Suppressor macrophage (primary cell): ENCODE measurements at regions not wholly inside any gene's neighbourhood (a gene's known extent, or its start where the extent isn't known, plus 50 kb on each side); places are given as distances from the start of the nearest gene placed in this dataset.

Experiments used
- DNase-seq, 4 experiments: peaks; one replicate each; pipeline ENCODE4 v3.0.0-alpha.2; 2020 to 2022

DNA sequence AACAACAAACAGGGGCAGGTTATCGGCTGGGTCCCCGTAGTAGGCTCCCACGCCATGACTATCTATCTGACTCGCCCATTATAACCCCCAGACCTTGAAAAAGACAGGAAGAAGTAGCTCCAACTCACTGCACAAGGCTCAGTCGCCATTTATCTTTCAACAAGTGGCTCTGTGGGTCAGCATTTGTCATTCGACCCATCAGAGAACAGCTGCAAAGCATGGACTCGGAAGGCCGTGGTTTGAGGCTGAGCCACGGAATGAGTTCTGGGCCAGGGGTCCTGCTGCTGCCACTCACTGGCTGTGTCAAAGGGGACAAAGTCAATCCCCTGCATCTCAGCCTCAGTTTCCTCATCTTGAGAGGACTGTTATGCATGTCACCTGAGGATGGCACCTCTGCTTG, 131.0 kb downstream of the DMRTA2 start:
- DNase-seq = no peak

DNA sequence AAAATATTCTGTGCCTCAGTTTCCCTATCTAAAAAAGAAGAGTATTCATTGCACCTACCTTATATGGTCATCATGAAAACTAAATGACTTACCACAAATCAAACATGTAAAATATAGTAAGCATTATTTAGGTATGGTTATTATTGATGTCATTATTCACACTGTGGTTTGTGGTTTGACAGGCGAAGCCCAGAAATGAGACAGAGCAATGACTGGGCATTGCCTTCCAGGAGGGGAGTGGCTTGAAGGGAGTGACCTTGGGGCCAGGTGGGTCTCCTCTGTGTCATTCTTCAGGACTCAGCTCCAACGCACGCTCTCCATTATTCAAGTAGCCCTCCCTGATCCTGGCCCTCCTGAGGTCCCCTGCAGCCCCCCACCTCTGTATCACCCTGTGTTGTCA, 133.7 kb downstream of the DMRTA2 start:
- DNase-seq = no peak

DNA sequence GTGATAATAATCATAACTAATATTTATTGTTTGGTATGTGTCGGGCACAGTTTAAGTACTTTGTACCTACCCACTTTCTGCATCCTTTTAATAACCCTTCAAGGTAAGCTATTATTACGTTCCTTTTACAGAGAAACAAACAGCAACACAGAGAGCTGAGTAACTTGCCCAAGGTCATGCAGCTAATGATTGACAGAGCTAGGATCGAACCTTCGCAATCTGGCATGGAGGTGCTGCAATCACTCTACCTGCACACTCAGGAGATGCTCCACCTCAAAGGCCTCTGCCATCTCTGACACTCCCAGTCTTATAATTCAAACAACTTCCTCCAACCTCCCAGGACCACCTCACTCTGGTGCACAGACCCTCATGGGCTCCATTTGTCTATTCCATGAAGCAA, 137.2 kb downstream of the DMRTA2 start:
- DNase-seq = no peak

DNA sequence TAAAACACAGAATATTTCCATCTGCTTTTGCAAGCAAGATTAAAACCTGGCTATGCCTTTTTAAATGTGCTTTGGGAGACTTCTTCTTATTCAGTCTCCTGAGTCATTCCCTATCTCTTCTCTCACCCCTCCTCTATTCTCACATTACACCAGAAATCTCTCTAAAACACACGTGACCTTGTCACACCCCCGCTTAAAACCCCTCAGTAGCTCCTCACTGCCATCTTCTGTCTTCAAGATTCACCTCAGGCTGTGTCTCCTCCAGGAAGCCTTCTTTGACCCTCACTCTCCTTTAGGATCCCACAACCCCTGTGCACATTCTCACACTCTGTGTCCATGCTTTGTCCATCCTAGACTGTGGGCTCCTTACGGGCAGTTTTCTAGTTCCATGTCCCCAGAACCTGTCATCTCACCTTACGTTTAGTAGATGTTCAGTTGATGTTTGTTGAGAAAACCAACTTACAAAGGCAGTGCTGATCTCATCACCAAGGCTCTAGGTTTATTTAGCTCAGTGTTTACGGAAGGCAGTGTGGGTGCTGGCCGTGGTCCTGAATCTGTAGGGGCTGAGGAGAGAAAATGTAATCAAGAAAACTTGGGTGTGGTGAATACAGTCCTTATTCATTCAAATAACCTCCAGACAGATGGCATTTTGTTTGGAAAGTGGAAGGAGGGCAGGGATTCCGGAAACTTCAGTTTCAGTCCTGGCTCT, 143.5 kb downstream of the DMRTA2 start:
- peak; percentile 10 to 45 (median 26) for DNase-seq

DNA sequence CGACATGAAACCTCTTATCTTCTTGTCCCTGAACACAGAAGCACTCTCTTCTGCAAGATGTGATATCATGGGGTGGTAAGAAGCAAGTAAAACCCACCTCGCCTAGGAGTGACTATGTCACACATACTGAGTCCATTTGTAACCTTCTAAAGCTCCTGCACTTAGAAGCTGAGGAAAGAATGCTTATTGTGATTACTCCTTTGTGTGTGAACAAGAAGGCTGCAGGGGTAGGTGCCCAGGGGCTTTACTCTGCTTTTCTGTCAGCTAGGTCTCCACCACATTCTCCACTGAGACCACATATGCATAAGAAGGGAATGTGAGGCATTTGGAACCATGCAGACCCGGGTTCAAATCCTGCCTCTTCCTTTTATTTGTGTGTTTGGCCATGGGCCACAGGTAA, 144.3 kb downstream of the DMRTA2 start:
- DNase-seq = no peak

DNA sequence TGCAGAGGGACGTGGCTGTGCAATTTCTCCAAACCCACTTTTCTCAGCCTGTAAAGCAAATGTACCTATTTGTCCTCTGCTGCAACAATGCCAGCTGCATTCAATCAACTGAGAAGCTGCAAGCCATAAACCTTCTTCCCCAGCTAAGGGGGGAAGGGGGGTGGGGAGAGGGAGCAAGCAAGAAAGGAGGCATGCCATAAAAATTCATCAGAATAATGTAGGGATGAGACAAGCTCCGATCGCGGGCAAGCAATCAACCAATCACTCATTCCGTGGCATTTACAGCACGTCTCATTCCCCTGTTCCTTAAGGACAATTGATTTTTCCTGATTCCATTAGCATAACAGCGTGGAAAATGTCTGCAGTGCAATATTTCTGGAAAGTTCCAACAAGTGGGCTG, 144.8 kb downstream of the DMRTA2 start:
- DNase-seq = no peak

DNA sequence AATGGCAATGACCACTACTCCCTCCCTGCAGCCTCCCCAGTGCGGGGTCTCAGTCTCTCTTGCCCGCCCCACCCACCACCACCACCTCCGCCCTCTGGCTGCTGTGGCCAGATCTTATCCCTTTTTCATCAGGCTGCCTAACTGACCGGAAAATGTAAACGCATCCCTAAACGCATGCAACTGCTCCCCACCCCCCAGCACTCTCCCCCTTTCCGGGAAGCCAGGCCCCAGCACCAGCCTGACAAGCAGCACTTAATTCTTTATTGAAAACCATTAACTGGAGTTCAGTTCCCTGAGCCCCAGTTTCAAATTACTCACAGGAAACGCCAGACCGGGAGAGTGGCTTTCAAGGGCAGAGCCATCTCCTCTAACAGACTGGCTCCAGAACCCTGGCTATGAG, 147.7 kb downstream of the DMRTA2 start:
- DNase-seq = no peak

DNA sequence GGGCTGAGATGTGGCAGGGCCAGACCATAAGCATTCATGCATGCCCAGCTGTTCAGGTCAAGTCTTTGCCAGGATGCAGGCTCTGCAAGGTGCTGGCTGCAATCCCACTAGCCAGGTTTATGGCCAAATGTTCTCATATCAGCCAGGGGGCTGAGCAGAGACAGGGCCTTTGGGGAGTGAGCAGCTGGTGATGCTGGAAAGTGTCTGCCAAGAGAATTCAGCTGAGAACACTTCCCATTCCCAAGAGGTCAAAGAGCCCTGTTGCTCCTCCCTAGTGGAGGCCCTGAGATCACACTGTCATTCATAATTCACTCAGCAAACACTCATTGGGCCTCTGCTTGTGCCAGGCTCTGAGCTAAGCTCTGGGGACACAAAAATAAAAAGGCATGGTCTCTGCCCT, 150.3 kb downstream of the DMRTA2 start:
- no peak for DNase-seq

DNA sequence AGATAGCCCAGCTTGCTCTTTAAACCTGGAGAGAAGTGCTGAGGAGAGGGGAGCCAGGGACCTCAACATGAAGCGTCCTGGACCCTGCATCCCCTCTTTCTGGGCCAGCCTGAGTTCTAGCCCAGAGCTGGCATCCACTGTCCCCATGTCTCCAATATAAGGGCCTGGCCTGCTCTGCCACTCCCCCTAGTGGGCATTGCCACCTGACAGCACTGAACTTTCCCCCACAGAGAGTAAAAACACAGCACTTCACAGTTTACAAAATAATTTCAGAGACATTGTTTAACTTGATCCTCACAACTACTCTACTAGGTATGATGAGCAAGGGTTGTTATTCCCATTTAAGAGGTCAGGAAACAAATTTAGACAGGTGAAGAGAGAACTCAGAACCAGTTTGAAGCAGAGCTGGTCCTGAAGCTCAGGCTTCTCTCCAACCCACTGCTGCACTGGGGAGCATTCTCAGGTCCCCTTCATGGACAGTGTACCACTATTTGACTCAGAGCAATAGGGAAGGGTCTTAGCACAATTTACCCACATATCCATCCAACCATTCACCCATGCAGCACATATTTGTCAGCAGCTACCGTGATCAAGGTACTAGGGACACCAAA, 151.2 kb downstream of the DMRTA2 start:
- DNase-seq = peak; percentile 59 to 77 (median 66)

DNA sequence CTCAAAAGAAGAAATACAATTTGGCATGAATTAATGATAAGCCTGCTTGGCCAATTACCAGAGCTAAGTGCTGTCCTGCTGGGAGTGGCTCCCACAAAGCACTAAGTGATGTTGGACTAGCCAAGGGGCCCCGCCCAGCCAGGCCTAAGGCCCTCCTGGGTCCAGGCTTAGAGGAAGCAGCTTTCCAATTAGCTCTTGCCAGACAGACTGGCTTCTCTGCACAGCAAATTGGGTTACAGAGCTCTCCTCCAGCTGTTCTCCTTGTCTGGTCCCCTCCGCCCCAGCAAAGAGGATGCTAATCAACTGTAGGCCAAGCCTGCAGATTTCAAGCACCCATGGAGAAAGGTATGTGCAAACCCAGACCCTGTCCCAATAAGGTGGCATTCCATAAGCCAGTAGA, 151.9 kb downstream of the DMRTA2 start:
- DNase-seq = no peak

DNA sequence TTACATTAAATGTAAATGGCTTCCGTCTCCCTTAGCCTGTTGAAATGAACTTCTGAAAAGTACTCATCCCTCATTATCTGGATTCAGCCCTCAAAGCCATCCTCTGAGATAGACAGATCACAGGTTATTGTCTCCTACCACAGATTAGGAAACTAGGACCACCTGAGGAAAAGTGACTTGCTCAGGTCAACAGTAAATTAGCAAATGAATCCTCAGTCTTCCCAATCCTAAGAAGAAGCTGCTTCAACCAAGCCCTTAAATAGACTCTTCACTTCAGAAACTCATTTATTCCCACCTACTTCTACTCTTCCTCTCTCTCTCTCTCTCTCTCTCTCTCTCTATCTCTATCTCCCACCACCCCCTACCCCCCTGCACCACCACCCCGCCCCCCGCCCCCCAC, 152.3 kb downstream of the DMRTA2 start:
- DNase-seq = no peak

DNA sequence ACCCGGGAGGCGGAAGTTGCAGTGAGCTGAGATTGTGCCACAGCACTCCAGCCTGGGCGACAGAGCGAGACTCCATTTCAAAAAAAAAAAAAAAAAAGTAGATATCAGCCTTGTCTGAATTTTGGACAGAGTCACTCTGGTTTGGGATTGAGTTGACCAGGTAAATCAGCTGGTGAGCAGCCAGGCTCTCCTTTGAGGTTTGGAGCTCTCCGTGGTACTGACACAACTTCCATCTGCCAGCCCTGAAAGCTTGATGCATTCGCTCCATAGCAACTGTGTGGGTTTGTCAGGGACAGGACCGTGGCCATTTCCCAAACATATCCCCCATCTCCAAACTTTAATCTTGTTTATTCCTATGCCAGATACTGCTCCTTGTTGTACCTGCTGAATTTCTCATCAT, 155.2 kb downstream of the DMRTA2 start:
- peak in 2 of 4 experiments; percentile 33 to 35 for DNase-seq

DNA sequence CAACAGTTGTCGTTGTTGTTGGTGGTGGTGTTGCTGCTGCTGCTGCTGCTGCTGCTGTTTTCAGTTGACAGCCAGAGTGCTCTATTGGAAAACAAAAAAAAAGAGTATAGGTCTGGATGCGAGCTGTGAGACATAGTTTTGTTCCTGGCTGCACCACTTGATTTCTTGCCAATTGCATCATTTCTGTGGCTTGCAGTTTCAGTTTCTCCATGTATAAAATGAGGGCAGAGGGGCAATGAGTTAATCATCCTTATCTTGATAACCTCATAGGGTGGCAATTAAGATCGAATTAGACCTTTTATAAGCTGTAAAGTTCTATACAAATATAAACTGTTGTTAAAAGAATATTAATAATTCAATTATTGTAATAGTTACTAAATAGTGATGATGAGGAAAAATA, 156.7 kb downstream of the DMRTA2 start:
- peak in 3 of 4 experiments; percentile 8 to 39 (median 34) for DNase-seq

DNA sequence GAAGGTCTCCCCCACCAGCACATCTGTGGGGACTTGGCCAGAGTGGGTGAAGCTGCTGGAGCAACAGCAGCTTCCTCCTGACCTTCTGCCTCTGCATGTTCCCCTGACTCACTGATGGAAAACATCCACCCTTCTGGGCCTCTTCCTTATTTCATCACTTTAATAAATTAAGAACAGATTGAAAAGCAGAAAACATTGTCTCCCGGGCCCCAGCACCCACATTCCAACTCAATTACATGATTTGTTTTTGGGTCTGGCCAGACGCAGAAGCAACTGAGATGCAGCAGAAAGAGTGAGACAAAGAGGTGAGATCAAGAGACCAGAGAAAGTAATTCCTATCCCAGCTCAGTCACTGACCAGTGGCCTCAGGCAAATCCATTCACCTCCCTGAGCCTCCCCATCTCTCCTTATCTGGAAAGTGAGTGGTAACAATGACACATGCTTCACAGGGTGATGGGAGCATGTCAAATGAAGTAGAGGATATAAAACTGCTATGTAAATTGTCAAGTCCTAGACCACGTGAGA, 157.1 kb downstream of the ELAVL4 start:
- DNase-seq = peak; percentile 49 to 77 (median 74)

DNA sequence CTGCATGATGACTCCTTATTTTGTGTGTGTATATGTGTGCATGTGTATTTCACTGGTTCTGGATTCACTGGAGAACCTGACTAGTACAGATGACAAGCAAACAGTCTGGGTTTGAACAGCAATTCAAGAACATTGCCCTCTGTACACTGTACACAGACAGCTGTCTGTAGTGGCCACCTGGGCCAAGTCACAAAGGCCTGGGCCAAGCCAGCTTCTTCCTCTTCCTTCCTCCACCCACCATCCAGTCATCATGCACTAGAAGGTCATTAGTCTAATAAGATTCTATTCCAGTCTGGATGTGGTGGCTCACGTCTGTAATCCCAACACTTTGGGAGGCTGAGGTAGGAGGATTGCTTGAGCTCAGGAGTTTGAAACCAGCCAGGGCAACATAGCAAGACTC, 155.9 kb downstream of the ELAVL4 start:
- peak; percentile 29 to 50 (median 46) for DNase-seq

DNA sequence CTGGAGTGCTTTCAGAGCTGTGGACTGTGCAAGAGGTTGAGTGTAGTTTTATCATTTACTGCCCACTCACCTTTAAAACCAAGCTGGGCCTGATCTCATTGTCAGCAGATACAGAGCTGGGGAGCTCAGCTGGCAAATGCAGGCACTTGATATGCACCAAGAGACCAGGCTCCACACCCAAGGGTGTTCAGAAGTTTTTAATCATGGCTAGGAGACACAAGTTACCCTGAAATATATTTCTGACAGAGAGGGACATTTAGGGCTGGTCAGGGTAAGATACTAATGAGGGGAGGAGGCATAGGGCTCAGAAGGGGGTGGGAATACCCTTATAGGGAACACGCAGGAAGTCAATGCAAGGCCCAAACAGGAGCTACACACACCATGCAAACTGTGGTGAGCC, 153.7 kb downstream of the ELAVL4 start:
- DNase-seq = peak; percentile 9 to 43 (median 30)

DNA sequence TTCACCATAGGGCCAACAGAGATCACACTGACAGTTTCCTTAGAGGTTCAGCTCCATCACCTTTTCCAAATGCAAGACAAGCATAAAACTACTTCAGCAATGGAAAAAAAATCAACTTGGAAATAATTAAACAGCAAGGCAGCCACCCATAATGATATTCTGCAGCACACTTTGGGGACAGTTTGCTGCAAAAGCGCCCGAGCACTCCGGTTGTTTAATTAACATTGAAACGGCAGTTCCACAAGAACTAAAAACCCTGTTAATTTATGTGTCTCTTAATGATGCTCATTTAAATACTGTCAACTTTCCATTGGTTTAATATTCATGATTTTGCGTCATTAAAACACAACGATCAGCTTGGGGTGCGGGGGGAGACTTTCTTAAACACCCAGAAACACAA, 153.2 kb downstream of the ELAVL4 start:
- no peak for DNase-seq

DNA sequence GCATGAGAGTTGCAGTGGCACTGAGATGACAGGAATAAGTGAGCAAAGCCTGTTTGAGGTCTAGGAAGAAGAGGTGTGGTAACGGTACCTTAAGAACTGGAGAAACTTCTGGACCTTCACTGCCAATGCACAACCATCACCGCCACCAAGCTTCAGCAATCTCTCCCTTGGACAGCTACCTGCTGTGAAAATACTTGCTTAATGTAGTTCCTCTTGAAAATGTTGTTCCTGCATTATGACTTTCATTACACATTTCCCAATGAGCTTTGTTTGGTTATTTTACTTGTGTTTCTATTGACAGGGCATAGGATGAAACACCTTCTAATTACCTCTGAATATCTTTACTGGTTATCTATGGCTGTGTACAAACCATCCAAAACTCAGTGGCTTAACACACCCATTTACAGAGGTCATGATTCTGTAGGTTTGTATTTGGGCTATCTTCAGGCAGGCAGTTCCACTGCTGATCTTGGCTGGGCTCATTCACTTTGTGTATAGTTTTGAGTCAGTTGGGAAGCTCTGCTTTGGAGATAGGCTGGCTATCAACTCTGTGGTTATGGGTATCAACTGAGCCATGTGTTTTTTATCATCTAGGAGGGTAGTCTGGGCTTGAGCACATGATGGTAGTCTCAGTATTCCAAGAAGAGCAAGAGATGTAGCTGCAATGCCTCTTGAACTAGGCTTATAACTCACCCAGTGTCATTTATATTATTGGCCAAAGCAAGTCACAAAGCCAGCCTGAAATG, 149.4 kb downstream of the ELAVL4 start:
- DNase-seq = no peak

DNA sequence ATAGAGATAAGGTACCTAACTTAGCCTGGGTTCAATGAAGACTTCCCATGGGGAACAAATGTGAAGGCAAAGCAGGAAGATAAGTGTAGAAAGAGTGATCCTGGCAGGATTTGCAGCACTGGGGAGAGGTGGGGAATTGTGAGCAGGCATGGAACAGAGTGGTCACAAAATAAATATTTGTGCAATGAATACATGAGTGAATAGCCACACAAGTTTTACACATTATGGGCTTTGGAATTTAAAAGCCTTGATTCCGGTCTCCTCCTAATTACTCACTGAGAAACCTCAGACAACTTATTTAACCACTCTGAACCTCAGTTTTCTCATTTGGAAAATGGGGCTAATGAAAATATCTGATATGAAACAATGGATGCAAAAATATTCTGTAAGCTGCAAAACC, 148.3 kb downstream of the ELAVL4 start:
- no peak for DNase-seq
